Ureter (tissue), 1 donor: ENCODE measurements at regions not wholly inside any gene's neighbourhood (a gene's known extent, or its start where the extent isn't known, plus 50 kb on each side); places are given as distances from the start of the nearest gene placed in this dataset.

ENCODE experiments used
- DNase-seq: peaks from one replicate; pipeline ENCODE4 v3.0.0-alpha.2; 2020; ENCODE audit warnings: low spot score
- donor health status: DM: yes; HTN: yes; CAD: no.

DNA sequence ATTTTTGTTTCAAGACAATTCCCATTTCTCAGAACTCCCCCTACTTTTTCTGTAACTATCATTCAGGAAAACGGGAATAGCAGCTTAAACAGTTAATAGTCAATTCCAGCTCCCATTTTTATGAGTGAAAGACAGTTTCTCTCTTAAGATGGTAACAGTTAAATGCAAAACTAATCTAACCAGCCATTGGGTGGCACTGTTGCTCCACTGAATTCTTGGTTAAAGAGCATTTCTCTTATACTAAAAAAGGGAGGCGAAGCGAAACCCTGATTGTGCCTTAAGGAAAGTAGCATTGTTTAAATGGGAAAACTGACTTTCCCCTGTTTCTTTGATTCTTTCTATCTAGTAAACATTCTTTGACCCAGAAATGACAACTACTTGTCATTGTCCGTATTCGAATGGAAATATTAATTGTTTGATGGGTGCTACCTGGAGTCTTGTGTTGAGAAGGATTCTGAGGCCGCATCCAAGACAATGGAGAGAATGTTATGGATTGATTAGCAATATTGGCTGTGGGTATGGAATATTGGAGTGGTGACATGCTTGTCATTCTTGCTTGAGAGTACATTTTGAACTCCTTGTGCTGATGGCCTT, 507.8 kb downstream of the MAT2B start:
- DNase-seq, result peak; percentile 59

DNA sequence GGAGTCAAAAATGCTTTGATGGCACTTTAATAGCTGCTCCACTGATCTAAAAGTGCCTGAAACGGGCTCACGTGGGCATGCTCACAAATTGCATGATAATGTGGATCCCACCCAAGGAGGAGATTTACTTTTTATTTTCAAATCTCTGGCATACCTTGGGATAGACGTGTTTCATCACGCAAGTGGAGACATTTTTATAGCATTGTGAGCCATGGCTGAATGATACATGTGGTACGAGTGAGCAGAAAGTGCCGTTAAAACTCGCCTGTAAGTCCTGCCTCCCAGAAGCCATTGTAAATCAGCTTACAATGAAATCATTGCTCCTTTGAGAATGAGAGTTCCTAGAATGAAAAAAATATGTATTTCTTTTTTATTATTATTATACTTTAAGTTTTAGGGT, 514.7 kb downstream of the MAT2B start:
- no peak for DNase-seq

DNA sequence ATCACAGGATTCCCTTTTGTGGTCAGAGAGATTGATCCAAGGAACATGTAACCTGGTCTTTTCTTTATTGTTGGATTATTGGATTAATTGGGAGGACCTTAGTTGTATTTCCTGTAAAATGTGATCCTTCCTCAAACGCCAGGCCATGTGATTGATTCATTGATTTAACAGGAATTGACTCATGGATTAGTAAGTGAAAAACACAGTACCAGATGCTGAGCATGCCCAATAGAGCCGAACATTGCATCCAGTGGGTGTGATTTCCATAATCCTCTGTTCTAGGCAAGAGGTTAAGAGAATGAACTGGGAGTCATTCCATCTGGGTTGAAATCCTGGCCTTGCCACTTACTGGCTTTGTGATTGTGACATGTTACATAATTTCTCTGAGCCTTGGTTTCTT, 522.3 kb downstream of the MAT2B start:
- no peak for DNase-seq

DNA sequence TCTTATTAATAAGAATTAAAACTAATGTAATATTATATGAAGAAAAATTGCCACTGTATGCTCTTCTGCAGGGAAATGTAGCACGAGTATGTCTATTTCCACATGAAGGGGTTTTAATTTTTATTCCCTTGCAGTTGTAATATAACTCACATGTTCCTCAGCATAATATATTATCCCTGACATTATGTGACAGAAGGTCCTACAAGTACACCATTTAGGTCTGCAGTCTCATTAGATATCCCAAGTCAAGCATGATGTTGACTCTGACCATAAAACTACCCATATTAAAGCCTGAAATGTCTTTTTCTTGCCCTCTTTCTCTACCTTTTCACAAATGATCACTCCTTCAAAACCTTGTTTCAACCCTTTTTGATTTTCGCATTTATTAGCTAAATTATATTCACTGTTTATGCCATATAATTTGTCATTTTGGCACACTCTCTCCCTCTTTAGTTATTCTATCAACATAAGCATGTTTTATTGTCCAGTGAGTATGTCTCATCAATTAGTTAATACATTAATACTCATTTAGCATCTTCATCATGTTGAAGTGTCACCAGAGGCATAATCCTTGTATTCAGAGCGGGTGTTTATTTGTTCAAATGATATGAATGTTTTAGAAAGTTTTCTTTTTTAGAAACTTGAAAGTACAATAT, 532.8 kb downstream of the MAT2B start:
- DNase-seq, result no peak

DNA sequence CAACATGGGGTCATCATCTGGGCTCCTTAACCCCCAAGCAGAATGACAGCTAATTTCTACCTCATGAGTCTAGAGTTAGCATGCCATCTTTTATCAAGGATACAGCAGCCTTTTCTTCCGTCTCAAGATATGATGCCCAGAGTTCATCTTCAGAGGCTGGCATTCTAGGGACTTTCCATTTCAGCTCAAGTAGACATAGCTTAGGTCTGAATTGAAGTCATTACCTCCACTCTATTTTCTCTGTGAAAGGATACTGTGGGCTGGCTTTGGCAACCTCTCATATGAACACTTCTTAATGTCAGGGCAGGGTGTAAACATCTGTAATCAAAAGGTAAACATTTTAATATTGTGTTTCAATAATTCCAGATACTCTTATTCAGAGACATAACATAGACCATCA, 535.7 kb downstream of the MAT2B start:
- no peak for DNase-seq

DNA sequence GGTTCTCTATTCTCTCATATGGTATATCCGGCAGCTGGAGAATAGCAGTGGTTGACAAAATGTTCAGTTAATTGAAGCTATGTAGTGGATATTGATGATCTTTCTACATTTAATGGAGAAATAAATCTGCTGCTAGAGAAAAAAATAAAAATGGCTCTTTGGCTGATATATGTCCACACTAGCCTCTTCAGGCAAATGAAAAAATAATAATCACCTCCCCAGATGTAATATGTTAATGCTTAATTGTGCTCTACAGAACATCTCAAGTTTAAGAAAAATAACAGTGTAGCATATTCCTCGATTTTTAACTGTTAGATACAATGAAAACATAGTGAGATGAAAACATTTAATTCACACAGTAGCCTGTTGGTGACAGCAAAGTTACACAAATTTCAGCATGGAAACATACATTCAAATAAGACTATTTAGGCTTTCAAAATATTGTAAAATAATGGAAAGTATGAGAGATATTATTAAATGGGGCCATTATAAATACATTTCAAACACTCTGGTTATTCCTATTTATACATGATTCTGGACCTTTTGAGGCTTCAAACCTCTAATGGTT, 543.0 kb downstream of the MAT2B start:
- no peak for DNase-seq

DNA sequence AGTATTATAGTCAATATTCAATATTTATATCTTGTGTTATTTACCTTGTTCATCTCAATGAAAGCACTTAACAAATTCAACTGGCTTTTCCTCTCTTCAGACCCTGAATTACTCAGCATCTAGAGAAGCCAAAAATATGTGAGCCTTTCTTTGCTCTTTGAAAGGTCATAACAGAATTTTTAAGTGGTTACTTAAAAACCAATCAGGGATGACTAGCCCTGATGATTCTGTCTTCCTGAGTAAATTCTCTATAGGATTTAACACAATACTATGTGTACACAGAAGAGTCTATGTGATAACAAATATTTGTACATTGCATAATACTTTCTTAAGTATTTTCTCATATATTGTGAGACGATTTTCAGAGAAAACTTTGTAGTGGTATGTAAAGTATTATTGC, 546.3 kb downstream of the MAT2B start:
- no peak for DNase-seq

DNA sequence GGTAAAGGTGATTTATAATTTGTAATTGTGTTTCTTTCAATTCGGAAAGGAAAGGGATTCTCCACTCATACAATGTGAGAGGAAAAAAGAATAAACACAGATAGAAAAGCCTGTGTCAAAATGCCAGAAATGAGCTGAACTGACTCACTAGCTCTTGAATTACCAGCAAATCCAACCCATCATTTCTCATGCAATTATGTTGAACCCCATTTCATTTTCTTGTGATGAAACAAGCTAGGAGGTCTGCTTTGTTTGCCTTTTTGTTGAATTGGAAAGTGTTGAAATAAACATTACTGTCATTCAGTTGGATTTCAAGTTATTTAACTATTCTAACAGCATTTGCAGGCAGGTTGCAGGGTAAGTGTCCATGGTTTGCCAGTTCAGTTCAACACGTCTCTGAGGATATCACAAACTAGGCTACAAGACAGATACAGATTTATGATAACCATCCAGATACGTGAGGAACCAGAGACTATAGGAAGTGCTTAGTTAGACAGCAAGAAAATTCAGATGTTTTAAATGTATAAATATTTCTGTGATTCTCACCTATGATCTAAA, 547.2 kb downstream of the MAT2B start:
- no peak for DNase-seq

DNA sequence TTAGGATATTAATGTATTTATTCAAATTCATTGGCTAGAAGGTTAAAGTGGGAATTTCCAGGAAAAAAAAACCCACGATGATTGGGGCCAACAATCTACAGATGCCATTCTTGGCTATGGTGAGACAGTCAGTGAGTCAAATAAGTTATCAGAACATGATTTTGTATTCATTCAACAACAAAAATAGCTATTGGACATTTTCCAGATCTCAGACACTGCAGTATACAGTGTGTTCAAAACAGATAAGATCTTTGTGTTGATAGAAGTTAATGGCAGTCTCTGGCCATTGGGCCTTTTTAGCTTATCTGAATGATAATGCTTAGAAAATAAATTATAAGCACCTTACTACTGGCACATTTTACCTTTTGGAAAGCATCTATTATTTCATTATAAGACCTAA, 547.7 kb downstream of the MAT2B start:
- no peak for DNase-seq

DNA sequence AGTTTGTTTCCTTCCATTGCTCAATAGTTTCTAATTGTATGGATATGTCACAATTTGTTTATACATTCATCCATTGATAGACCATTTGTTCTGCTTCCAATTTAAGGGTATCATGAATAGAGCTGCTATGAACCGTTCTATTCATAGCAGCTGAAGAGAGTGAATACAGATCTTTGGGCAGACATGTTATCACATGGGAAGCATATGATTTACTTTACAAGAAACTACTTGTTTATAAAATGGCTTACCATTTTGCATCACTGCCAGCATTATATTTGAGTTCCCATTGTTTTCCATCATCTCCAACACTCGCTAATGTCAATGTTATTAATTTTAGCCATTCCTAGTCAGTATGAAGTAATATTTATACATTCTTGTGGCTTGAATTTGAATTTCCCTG, 549.0 kb downstream of the MAT2B start:
- DNase-seq, result no peak

DNA sequence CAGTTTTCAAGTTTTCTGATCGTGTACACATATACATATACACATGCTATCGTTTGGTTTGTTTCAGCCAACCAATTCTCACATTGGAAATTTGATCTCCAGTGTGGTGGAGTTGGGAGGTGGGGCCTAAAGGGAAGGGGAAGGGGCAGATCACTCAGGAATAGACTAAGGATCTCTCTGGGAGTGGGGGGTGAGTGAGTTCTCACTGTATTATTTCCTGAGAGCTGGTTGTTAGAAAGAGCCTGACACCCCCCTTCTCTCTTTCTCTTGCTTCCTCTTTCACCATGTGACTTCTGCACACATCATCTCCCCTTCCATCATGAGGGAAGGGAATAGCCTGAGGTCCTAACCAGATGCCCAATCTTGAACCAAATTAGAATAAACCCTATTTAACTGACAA, 551.7 kb downstream of the MAT2B start:
- DNase-seq, result no peak

DNA sequence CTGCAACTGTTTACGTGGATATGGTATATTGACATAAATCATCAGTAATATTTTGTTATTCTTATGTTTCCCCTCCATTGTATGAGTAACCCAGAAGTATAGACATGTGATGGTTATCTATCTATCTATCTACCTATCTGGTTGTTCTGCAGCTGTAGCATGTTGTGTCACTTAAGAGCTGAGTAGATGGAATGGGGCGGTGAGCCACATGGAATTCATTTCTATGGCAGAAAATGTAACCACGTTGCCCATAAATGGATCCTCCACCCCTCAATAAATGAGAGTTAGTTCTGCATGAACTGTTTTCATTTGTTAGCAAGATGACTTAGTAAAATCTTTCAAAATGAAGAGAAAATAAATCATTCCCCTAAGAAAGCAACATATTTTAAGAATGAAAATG, 553.2 kb downstream of the MAT2B start:
- no peak for DNase-seq

DNA sequence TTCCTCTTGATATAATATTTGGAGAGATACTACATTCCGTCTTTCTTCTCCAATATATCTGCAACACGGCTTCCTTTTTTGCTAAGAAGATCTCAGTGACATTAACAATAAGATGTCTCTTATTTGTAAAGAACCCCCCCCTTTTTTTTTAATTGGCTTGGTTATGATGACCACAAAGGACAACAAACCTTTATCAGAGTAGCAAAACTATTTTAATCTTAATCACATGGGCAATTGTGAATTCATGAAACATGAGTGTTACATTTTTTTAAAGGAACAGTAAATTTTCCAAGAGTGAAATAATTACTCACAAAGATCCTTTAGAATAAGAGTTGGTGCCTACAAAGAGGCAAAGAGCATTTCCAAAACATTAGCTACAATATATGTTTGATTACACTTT, 554.1 kb downstream of the MAT2B start:
- DNase-seq, result no peak

DNA sequence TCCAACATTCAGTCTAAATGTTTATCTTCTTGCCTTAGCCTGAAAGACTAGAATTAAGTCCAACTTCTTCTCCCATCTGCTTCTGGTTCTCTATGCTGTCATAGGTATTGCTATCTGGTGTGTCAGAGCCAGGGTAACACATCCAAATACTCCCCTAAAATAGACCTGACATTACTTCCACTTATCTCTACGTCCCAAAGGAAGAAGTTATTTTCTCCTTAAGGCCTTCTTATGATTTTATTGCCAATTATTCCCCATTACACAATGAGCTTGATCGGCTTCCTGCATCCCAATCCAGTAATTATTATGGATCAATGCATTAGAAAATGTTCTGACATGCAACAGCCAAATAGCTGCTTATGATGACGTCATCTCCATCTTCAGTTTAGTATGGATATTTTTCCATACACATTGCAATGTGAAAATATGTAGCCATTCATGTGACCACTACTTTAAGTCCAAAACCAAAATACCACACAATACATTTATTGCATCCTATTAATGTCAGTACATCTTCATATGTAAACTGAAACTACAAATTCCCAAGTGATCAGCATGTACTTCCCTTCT, 555.5 kb downstream of the MAT2B start:
- no peak for DNase-seq

DNA sequence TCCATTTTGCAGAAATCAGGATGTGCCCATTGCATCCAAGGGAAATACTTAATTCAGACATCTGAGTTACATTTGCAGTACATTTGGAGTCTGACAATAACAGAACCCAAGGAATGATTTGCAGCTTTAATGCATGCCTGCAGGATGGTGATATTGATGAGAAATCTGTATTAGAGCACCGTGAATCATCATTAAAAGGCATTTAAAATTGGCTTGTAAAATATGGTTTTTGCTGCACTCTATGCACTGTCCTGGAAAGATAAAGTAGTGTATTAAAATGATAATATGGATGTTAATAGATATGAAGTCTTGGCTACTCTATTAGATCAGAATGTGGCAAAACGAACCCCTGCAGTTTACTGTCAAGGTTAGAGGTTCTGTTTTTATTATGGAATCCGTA, 556.9 kb downstream of the MAT2B start:
- DNase-seq, result no peak

DNA sequence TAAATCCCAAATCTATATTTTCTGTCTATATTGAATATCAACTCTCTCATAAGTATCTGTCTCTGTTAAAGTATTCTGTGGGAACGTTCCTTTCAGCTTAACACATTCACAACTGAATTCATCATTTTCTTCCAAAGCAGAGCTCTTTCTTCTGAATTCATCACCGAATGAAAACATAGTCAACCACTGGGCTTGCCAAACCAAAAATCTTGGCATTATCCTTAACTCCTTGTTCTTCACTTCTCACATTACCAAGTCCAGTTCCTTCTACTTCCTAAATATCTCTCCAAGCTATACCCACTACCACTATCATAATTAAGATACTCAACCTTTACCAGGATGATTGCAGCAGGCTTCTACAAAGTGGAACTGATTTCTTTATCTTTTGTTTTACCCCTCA, 559.8 kb downstream of the MAT2B start:
- DNase-seq, result no peak

DNA sequence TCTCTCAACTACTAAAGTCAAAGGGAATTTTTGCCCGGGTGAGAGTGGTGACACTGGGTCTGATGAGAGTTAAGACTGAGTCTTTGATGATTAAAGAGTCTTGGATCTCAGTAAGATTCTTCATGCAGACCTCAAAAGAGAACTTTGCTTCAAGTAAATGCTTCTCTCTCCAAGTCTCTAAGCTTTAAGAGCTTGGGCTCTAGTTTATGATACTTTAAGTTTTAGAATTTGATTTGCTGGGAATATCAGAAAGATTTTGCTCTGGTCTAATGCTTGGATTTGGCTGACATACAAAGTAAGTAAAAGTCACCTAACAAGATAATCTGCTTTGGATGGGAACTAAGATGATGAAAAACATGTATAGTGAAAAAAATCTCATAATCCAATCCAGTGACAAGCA, 566.3 kb downstream of the MAT2B start:
- DNase-seq, result no peak

DNA sequence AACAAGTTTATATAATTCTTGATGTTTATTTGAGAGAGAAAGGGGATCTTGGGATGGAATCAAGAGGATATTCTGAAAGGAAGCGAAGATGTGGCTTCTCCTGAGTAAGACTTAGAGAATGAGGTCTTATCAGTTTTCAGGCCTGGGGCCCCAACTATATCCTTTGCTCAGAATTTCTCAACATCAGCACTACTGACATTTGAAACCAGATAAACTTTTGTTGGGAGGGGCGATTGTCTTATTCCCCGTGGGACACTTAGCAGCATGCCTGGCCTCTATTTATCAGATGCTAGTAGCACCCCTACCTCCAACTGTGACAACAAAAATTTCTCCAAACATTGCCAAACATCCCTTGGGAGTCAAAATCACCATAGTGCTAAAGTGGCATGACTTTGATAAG, 567.7 kb downstream of the MAT2B start:
- no peak for DNase-seq

DNA sequence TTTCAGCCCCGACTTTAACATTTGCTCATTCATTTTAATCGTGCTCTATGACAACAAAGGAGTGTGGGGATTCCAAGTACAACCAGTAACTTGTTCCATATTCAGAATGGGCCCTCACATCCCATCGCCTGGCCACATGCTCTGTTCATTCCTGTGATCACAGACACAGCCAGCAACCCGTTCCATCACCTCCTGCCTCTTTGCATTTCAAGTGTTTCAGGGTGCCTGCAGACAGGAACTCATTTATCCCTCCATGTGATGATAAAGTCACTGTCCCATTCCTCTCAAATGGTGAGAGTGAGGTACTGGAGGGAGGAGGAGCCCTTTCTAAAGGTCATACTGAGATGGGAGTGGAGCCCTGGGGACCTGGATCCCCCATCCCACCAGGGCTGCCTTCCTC, 571.1 kb downstream of the MAT2B start:
- no peak for DNase-seq

DNA sequence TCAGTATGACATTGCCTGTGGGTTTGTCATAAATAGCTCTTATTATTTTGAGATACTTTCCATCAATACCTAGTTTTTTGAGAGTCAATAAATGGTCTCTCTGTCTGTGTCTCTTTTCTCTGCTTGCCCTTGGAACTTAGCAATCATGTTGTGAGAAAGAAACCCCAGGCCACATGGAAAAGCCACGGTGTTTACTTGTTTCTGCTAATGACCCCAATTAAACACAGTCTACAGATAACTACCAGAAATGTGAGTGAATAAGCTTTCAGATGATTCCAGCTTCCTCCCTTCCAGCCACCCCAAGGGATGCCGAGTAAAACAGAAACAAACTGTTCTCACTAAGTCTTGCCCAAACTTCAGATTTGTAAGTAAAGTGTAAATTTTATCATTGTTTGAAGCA, 584.9 kb downstream of the MAT2B start:
- no peak for DNase-seq

DNA sequence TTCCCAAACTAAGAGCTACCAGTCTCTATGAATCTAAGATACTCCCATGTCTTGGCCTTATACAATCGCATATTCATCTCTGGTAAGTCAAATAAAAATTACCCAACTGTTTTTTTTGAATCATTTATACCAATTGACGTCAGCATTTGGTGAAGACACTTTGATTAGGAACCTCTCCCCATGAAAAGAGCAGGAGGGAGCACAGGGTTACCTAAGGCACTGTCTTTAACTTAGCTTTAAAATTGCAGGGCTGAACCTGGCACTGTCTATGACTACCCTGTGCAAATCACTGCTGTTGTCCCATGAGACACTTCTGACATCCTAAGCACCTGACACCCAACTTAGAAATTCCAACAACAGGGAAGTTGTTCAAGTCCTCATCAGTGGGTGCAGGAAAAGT, 586.4 kb downstream of the MAT2B start:
- no peak for DNase-seq

DNA sequence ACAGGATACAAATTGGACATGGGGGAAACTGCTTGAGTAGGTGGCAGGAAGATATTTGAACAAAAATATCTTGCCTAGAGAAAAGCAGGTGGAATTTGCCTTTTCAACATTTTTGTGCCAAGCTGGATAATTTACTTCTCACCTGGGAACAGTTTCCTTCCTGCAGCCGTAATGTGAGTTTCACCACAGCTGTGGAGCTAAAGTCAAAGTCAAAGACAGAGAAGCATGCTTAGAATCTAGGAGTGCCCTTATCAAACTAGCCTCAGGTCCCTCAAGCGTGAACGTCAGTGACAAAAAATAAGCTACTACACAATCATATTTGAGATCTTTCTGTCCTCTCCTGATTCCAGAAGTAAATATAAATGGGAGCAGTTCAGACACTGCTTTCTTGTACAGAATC, 588.9 kb downstream of the MAT2B start:
- DNase-seq, result no peak

DNA sequence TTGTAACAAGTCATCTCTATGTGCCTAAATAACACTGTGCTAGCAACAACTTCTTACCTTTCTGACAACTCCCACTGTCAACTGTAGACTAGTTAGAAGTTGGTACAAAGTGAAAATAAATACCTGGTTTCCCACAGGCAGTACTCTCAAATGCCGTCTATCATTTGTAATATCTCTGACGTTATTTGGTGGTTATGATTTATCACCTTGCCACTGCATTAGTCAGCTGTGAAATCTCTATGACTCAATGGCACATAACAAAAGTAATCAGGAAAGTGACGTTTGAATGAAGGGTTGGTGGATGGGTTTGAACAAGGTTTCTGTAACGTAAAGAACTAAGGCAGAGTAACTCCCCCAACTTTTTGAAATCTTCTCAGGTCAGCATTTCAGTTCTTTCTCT, 592.3 kb downstream of the MAT2B start:
- no peak for DNase-seq
